Kidney (tissue), 13 donors: ENCODE measurements at regions not wholly inside any gene's neighbourhood (a gene's known extent, or its start where the extent isn't known, plus 50 kb on each side); places are given as distances from the start of the nearest gene placed in this dataset.

Experiments used
- DNase-seq, 5 donors: peaks; one replicate each; pipeline ENCODE4 v3.0.0-alpha.2; 2013 to 2020
- FAIRE-seq: peaks from 2 replicates; lab custom pipeline; 2012; peaks lifted over from hg19 to GRCh38; lab: Jason Lieb, UNC
- H3K27ac ChIP-seq, 2 donors: one replicate each; pipeline ENCODE4 v1.7.0; 2013; ENCODE audit warnings: low read depth in 2 of 2, low read length in 2 of 2, inconsistent platforms in 1 of 2
- H3K27me3 ChIP-seq: one replicate; pipeline ENCODE4 v1.7.1; 2013; ENCODE audit warnings: low read length, inconsistent platforms; ENCODE audit not compliant: control insufficient read depth, insufficient read depth
- H3K36me3 ChIP-seq, 3 donors: one replicate each; pipeline versions ENCODE4 v1.7.0 to v1.7.1; 2013; ENCODE audit warnings: low read length in 3 of 3, control low read depth in 1 of 3, inconsistent platforms in 1 of 3; ENCODE audit not compliant: insufficient read depth in 3 of 3, control insufficient read depth in 2 of 3
- H3K4me1 ChIP-seq, 3 donors: one replicate each; pipeline versions ENCODE4 v1.7.0 to v1.7.1; 2013; ENCODE audit warnings: low read length in 3 of 3, inconsistent platforms in 1 of 3, low read depth in 1 of 3; ENCODE audit not compliant: control insufficient read depth in 2 of 3, insufficient read depth in 2 of 3
- H3K4me3 ChIP-seq, 3 donors: one replicate each; pipeline versions ENCODE4 v1.7.0 to v1.8.1; 2013; ENCODE audit warnings: low read length in 3 of 3, control low read depth in 1 of 3, inconsistent platforms in 1 of 3
- H3K9ac ChIP-seq, 3 donors: one replicate each; pipeline versions ENCODE4 v1.7.0 to v1.7.1; 2013; ENCODE audit warnings: low read length in 3 of 3, control low read depth in 1 of 3, inconsistent platforms in 1 of 3
- H3K9me3 ChIP-seq, 3 donors: one replicate each; pipeline versions ENCODE4 v1.7.0 to v1.7.1; 2013; ENCODE audit warnings: low read length in 3 of 3, control low read depth in 1 of 3, inconsistent platforms in 1 of 3; ENCODE audit not compliant: control insufficient read depth in 2 of 3, insufficient read depth in 1 of 3
- intact Hi-C: fragments of 100-400 bp; cut with DNase I; formaldehyde crosslinking; loops from one replicate; pipeline ENCODE4 v1.11.1; 2022
- TF ChIP-seq, protein P1 (sequence below): IDR thresholded peaks from 3 replicates; pipeline ENCODE4 v1.5.1; 2012; ENCODE audit warnings: mild to moderate bottlenecking, moderate library complexity, borderline replicate concordance; ENCODE audit not compliant: insufficient read depth; ENCODE audit errors: extremely low read depth
- donor health status: control.
- donor health status: control.
- donor health status: control.
- donor health status: control.
- donor health status: control.
- donor health status: DM: yes; HTN: yes; CAD: no.
- donor health status: Normal renal cell carcinoma (clear cell type).

- intact Hi-C loops = no loop called here
- FAIRE-seq = no peak
- DNase-seq = no peak
- H3K4me1 ChIP-seq = no peaks in the 10 kb centered on the region
- H3K9ac ChIP-seq = no peak overlapping the region
- H3K4me3 ChIP-seq = no peak overlapping the region
- no peaks in the 10 kb centered on the region for H3K27me3 ChIP-seq
- TF ChIP-seq, protein P1, sequence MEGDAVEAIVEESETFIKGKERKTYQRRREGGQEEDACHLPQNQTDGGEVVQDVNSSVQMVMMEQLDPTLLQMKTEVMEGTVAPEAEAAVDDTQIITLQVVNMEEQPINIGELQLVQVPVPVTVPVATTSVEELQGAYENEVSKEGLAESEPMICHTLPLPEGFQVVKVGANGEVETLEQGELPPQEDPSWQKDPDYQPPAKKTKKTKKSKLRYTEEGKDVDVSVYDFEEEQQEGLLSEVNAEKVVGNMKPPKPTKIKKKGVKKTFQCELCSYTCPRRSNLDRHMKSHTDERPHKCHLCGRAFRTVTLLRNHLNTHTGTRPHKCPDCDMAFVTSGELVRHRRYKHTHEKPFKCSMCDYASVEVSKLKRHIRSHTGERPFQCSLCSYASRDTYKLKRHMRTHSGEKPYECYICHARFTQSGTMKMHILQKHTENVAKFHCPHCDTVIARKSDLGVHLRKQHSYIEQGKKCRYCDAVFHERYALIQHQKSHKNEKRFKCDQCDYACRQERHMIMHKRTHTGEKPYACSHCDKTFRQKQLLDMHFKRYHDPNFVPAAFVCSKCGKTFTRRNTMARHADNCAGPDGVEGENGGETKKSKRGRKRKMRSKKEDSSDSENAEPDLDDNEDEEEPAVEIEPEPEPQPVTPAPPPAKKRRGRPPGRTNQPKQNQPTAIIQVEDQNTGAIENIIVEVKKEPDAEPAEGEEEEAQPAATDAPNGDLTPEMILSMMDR = no peak
- H3K9me3 ChIP-seq = no peaks in the 10 kb centered on the region
- H3K36me3 ChIP-seq = no peaks in the 10 kb centered on the region
- no peak overlapping the region for H3K27ac ChIP-seq
Measured at GRCh38 chr2:65508225-65508624, 75.8 kb upstream of the SPRED2 start.

GRCh38 chr2:65507102-65508069, 75.0 kb upstream of the SPRED2 start:
- intact Hi-C loops = no loop called here
- Histone ChIP-seq H3K27me3 (no peaks in the 10 kb centered on the region), H3K9ac (no peak overlapping the region), H3K4me1 (no peaks in the 10 kb centered on the region), H3K4me3 (no peak overlapping the region), H3K9me3 (no peaks in the 10 kb centered on the region), H3K27ac (no peak overlapping the region), H3K36me3 (no peaks in the 10 kb centered on the region)
- FAIRE-seq = no peak
- TF ChIP-seq, protein P1 = no peak
- no peak for DNase-seq

DNA sequence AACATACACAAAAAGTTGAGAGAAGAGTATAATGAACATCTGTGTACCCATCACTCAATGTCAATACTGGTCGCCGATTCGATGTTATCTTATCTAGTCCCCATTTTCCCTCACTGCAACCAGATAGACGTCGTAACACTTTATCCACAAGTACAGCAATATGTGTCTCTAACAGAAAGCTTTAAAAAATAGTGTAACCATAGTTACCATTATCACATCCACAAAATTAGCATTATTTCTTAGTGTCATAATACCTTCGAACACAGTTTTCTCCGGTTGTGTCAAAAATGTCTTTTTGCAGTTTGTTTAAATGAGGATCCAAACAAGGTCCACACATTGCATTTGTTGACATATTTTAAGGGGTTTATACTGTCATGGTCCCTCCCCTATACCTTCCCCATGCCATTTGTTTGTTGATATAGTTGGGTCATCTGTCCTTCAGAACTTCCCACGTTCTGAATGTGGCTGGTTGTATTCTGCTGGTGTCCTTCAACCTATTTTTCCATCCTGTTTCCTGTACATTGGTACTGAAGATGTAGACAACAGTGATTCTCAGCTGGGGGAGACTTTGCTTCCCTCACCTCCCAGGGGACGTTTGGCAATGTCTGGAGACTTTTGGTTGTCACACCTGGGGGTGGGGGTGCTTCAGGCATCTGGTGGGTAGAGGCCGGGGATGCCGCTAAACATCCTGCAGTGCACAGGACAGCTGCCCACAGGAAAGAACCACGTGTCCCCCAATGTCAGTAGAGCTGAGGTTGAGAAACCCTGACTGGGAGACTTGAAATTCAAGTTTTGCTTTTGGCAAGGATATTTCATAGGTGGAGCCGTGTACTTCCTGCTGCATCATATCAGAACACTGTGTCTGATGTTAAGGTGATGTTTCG, 72.7 kb upstream of the SPRED2 start:
- Histone ChIP-seq H3K4me3 (no peak overlapping the region), H3K36me3 (no peaks in the 10 kb centered on the region), H3K27me3 (no peaks in the 10 kb centered on the region), H3K27ac (no peak overlapping the region), H3K9me3 (no peaks in the 10 kb centered on the region), H3K9ac (no peak overlapping the region), H3K4me1 (no peaks in the 10 kb centered on the region)
- TF ChIP-seq, protein P1 = no peak
- DNase-seq (no peak), FAIRE-seq (no peak)
- intact Hi-C loops = no loop called here
